ENCODE measurements at regions not wholly inside any gene's neighbourhood (a gene's known extent, or its start where the extent isn't known, plus 50 kb on each side); places are given as distances from the start of the nearest gene placed in this dataset.
"Not testable (repeated sequence)": the region's sequence is repeated elsewhere in the genome, so short reads cannot be mapped to it uniquely, and the experiment has no call there.

- no peak for DNase-seq
Observed at GRCh38 chr4:107562316-107562715, 157.7 kb downstream of the PAPSS1 start.

- no peak for DNase-seq
Observed at GRCh38 chr4:107561481-107561880, 158.6 kb downstream of the PAPSS1 start.

- no peak for DNase-seq
Observed at GRCh38 chr4:107559653-107560052, 160.4 kb downstream of the PAPSS1 start.

GRCh38 chr4:107552306-107552705 lies 167.7 kb downstream of the PAPSS1 start:
- DNase-seq, result no peak

GRCh38 chr4:107548211-107548905 lies 171.7 kb downstream of the PAPSS1 start:
- DNase-seq, result no peak

GRCh38 chr4:107546638-107547037 lies 173.4 kb downstream of the PAPSS1 start:
- no peak for DNase-seq

- DNase-seq, result no peak
Observed at GRCh38 chr4:107541511-107541910, 178.5 kb downstream of the PAPSS1 start.

- no peak for DNase-seq
Observed at GRCh38 chr4:107531927-107532326, 188.1 kb downstream of the PAPSS1 start.

GRCh38 chr4:107520368-107520767 lies 199.7 kb downstream of the PAPSS1 start:
- no peak for DNase-seq

- DNase-seq, result no peak
Observed at GRCh38 chr4:107519053-107519452, 201.0 kb downstream of the PAPSS1 start.

GRCh38 chr4:107518076-107518475 lies 202.0 kb downstream of the PAPSS1 start:
- no peak for DNase-seq

- no peak for DNase-seq
Observed at GRCh38 chr4:107512549-107512948, 207.5 kb downstream of the PAPSS1 start.

- DNase-seq, result no peak
Observed at GRCh38 chr4:107509615-107510014, 210.4 kb downstream of the PAPSS1 start.

- DNase-seq, result no peak
Observed at GRCh38 chr4:107500551-107500950, 219.5 kb downstream of the PAPSS1 start.

GRCh38 chr4:107497054-107497453 lies 223.0 kb downstream of the PAPSS1 start:
- DNase-seq, result peak in 1 of 5 donors; percentile 16

- DNase-seq, result no peak
Observed at GRCh38 chr4:107492566-107492965, 227.5 kb downstream of the PAPSS1 start.

- no peak for DNase-seq
Observed at GRCh38 chr4:107490116-107490515, 229.9 kb downstream of the PAPSS1 start.

- not testable (repeated sequence) for DNase-seq
Observed at GRCh38 chr4:107483621-107484020, 236.4 kb downstream of the PAPSS1 start.

- DNase-seq, result no peak
Observed at GRCh38 chr4:107482546-107482945, 237.5 kb downstream of the PAPSS1 start.

GRCh38 chr4:107478327-107478980 lies 241.6 kb downstream of the PAPSS1 start:
- no peak for DNase-seq

GRCh38 chr4:107473126-107473525 lies 246.9 kb downstream of the PAPSS1 start:
- no peak for DNase-seq

GRCh38 chr4:107472265-107472948 lies 247.6 kb downstream of the PAPSS1 start:
- no peak for DNase-seq

- DNase-seq, result no peak
Observed at GRCh38 chr4:107470173-107470572, 249.9 kb downstream of the PAPSS1 start.

- DNase-seq, result no peak
Observed at GRCh38 chr4:107468812-107469211, 251.2 kb downstream of the PAPSS1 start.
